ENCODE measurements at regions not wholly inside any gene's neighbourhood (a gene's known extent, or its start where the extent isn't known, plus 50 kb on each side); places are given as distances from the start of the nearest gene placed in this dataset.
"Not testable (repeated sequence)": the region's sequence is repeated elsewhere in the genome, so short reads cannot be mapped to it uniquely, and the experiment has no call there.

- DNase-seq, result not testable (repeated sequence)
Observed at GRCh38 chr4:123537906-123538402, 141.4 kb downstream of the SPRY1 start.

GRCh38 chr4:123545667-123546572 is 149.3 kb downstream of the SPRY1 start:
- DNase-seq, result peak; percentile 48

GRCh38 chr4:123546573-123547060 is 150.0 kb downstream of the SPRY1 start:
- no peak for DNase-seq

GRCh38 chr4:123547216-123548165 is 150.9 kb downstream of the SPRY1 start:
- DNase-seq, result peak; percentile 63

- DNase-seq, result no peak
Observed at GRCh38 chr4:123553279-123553678, 156.7 kb downstream of the SPRY1 start.

GRCh38 chr4:123553733-123554637 is 157.4 kb downstream of the SPRY1 start:
- DNase-seq, result peak; percentile 25

- peak; percentile 55 for DNase-seq
Observed at GRCh38 chr4:123554801-123555232, 158.2 kb downstream of the SPRY1 start.

- DNase-seq, result peak; percentile 94
Observed at GRCh38 chr4:123555233-123555806, 158.7 kb downstream of the SPRY1 start.

- no peak for DNase-seq
Observed at GRCh38 chr4:123555807-123556273, 159.2 kb downstream of the SPRY1 start.

GRCh38 chr4:123556526-123556925 is 159.9 kb downstream of the SPRY1 start:
- DNase-seq, result no peak

GRCh38 chr4:123557857-123558536 is 161.4 kb downstream of the SPRY1 start:
- no peak for DNase-seq

- no peak for DNase-seq
Observed at GRCh38 chr4:123558865-123559264, 162.3 kb downstream of the SPRY1 start.

- DNase-seq, result no peak
Observed at GRCh38 chr4:123559955-123560871, 163.6 kb downstream of the SPRY1 start.

GRCh38 chr4:123561525-123561924 is 164.9 kb downstream of the SPRY1 start:
- DNase-seq, result no peak

- no peak for DNase-seq
Observed at GRCh38 chr4:123562994-123563750, 166.6 kb downstream of the SPRY1 start.

- DNase-seq, result peak; percentile 62
Observed at GRCh38 chr4:123564758-123565346, 168.3 kb downstream of the SPRY1 start.

- DNase-seq, result no peak
Observed at GRCh38 chr4:123568936-123569335, 172.3 kb downstream of the SPRY1 start.

GRCh38 chr4:123569541-123569940 is 172.9 kb downstream of the SPRY1 start:
- DNase-seq, result no peak

All from tongue (tissue), 1 donor.